ENCODE measurements at regions not wholly inside any gene's neighbourhood (a gene's known extent, or its start where the extent isn't known, plus 50 kb on each side); places are given as distances from the start of the nearest gene placed in this dataset.
"Not testable (repeated sequence)": the region's sequence is repeated elsewhere in the genome, so short reads cannot be mapped to it uniquely, and the experiment has no call there.

DNA sequence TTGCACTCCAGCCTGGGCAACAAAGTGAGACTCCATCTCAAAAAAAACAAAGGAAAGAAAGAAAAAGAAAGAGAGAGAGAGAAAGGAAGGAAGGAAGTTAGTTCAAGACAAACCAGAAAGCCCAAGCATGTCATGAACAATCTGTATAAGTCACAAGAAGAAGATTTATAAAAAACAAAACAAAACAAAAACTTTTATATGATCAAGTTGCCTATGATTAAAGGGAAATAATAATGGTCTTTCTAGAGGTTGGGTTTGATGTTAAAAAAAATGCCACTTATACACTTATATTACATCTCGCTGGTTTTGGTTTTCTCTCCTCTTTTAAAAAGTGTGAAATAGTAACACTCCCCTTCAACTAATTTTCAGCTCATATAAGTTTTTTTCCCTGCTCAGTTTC is 146.2 kb upstream of the CARMIL1 start:
- TF ChIP-seq, protein P1, sequence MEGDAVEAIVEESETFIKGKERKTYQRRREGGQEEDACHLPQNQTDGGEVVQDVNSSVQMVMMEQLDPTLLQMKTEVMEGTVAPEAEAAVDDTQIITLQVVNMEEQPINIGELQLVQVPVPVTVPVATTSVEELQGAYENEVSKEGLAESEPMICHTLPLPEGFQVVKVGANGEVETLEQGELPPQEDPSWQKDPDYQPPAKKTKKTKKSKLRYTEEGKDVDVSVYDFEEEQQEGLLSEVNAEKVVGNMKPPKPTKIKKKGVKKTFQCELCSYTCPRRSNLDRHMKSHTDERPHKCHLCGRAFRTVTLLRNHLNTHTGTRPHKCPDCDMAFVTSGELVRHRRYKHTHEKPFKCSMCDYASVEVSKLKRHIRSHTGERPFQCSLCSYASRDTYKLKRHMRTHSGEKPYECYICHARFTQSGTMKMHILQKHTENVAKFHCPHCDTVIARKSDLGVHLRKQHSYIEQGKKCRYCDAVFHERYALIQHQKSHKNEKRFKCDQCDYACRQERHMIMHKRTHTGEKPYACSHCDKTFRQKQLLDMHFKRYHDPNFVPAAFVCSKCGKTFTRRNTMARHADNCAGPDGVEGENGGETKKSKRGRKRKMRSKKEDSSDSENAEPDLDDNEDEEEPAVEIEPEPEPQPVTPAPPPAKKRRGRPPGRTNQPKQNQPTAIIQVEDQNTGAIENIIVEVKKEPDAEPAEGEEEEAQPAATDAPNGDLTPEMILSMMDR (IDR thresholded peaks at IDR 0.05; ENCODE audit: low read depth, low read length, missing control alignments), result no peak
- no peak overlapping the region for H3K4me3 ChIP-seq (ENCODE audit: low read depth, low read length)
- DNase-seq (ENCODE audit: low read depth), result no peak

DNA sequence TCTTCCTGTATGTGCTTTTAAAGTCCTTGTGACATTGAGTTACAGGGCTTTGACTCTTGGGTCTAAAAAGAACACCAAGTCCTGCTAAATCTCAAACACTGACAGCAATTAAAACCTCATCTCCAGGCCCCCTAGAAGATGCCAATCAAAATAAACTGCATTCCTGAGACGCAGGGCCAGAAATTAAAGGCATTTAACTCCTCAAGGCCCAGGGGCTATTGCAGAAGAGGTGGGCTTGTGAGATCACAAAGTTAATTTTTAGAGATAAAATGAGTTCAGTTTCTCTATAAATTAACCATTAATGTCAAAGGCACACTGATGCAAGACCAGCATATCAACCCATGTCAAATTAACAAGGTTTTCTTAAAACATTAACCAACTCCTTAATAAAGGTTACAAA is 145.6 kb upstream of the CARMIL1 start:
- no peak overlapping the region for H3K4me3 ChIP-seq (ENCODE audit: low read depth, low read length)
- TF ChIP-seq, protein P1 (IDR thresholded peaks at IDR 0.05; ENCODE audit: low read depth, low read length, missing control alignments), result no peak
- no peak for DNase-seq (ENCODE audit: low read depth)

DNA sequence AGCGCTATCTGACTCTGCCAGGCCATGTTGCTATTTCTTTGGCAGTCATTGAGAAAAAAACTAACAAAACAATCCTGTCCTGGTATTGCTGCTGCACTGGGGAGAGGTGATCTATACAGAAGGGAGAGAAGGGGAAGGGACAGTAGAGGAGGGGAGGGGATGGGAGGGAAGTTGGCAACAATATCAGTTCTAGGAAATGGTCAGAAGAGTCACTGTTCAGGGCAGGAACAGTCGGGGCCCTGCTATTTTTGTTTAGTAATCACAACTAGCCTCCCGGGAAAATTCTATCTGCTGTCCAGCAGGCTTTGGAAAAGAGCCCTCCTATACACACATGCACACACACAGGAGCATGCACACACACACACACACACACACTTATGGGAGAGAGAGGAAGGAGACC is 142.3 kb upstream of the CARMIL1 start:
- H3K4me3 ChIP-seq (ENCODE audit: low read depth, low read length), result peak overlapping the region; percentile 56
- TF ChIP-seq, protein P1 (IDR thresholded peaks at IDR 0.05; ENCODE audit: low read depth, low read length, missing control alignments), result no peak
- no peak for DNase-seq (ENCODE audit: low read depth)

DNA sequence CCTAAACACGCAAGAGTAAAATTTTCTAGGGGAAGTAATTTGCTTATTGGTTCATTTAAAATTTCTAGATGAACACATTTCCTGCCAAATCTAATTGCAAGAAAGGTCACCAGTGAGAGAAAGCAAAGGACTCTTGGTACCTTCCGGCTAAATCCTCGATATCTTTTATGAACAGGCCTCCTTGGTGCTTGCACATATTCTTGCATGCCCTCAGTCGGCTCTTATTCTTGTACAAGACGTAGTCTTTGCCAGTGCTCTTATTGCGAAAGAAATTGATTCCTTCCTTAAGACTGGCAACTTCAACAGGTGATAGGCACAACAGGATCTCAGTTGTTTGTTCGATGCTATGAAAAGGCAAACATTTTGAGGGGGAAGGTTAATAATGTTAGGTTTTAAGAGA is 141.7 kb upstream of the CARMIL1 start:
- TF ChIP-seq, protein P1 (IDR thresholded peaks at IDR 0.05; ENCODE audit: low read depth, low read length, missing control alignments), result no peak
- H3K4me3 ChIP-seq (ENCODE audit: low read depth, low read length), result peak overlapping the region; percentile 56
- DNase-seq (ENCODE audit: low read depth), result peak; percentile 16

DNA sequence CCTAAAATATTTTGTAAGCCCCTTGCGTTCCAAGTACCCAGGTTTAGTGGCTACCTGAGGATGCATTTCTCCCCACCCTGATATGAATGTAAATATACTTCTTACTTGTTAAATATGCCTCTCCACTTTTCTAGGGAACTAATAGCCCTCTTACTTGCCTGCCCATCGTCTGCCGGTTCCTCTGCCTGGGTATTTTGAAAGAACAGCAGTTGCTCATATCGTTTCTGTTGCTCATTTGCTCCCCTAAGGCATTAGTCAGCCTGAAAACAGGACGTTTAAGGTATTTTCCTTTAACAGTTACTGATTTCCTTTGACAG is 141.3 kb upstream of the CARMIL1 start:
- TF ChIP-seq, protein P1 (IDR thresholded peaks at IDR 0.05; ENCODE audit: low read depth, low read length, missing control alignments), result no peak
- peak overlapping the region; percentile 56 for H3K4me3 ChIP-seq (ENCODE audit: low read depth, low read length)
- peak; percentile 61 for DNase-seq (ENCODE audit: low read depth)

DNA sequence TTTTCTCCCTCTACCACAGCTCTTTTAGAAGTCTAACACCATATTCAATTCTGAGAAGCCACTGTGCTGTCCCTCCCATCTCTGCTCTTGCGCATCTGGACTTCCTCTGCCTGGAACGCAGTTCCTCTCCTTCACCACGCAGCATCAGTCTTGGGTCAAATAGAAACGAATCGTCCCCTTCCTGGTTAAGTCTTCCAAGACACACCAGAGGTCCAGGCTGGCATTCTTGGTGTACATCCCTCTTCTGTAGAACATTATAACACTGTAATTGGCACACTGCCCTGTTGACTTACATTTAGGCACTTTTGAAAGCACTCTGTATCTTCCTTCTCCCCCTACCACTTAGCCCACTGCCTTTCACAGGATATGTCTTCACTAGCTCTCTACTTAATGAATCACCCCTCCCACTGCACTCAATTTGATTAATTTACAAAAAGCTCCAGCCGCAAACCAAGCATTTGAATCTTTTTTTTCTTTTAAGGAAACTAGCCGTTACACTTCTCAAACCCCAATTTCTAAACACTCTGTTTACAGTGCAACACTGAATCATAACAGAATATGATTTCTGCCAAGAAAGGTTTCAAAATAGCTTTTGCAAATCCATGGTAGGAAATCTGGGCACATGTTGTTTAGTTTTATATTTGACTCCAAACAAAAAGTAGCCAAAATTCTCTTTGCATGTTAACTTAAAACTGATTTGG is 140.8 kb upstream of the CARMIL1 start:
- peak overlapping the region; percentile 56 for H3K4me3 ChIP-seq (ENCODE audit: low read depth, low read length)
- TF ChIP-seq, protein P1 (IDR thresholded peaks at IDR 0.05; ENCODE audit: low read depth, low read length, missing control alignments), result peak; percentile 6
- DNase-seq (ENCODE audit: low read depth), result no peak

DNA sequence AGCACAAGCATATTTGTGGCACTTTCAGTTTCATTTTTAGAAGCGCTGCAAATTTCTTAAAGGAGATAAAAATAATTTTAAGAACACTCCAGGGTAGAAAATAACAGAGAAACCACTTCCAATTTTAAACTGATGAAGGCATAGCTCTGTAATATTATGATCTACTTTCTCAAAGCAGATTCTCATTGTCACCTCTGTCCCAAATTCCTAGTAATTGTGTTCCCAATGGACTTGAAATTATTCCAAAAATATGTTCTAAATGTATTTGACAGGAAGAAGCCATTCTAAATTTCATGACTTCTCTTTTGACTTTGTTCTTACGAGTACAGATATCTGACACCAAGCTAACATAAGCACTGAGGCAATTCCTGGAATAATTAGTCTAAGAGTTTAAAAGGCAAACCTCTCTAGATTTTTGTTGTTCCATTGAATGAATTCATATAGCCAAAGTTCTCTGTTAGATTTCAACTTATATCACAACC is 140.2 kb upstream of the CARMIL1 start:
- H3K4me3 ChIP-seq (ENCODE audit: low read depth, low read length), result peak overlapping the region; percentile 56; the same call in 1 of the 2 replicates
- peak; percentile 24 for DNase-seq (ENCODE audit: low read depth)

DNA sequence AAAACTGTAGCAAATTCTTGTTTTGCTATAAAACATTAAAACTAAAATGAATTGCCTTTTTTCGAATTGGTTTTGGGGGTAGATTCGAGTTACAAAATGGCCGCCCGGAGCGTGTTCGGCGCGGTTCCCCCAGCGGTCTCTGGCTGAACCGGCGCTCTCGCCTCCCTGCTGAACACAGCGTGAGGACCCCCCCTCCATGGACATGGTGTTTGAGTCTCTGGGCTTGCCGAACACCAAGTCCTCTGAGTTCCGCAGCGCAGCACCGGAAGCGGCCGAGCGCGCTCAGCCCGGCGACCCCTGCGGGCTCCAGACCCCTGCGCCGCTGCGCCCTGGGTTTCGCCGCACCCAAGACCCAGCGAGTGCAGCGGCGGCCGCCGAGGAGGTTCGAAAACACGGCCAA is 139.6 kb upstream of the CARMIL1 start:
- H3K4me3 ChIP-seq (ENCODE audit: low read depth, low read length); DNase-seq (ENCODE audit: low read depth): not testable (repeated sequence)

More for the DNA sequence above, 140.2 kb upstream of the CARMIL1 start:
- TF ChIP-seq, protein P1 (IDR thresholded peaks at IDR 0.05; ENCODE audit: low read depth, low read length, missing control alignments), result no peak
